Panc1 (cell line): ENCODE measurements at regions not wholly inside any gene's neighbourhood (a gene's known extent, or its start where the extent isn't known, plus 50 kb on each side); places are given as distances from the start of the nearest gene placed in this dataset.

Experiments
- POLR2AphosphoS5 ChIP-seq: IDR thresholded peaks from 2 replicates; pipeline ENCODE4 v1.6.1; 2012; ENCODE audit warnings: mild to moderate bottlenecking, low read depth, low read length, moderate library complexity
- TF ChIP-seq, protein P1 (sequence below): fragments of 450-650 bp; IDR thresholded peaks from 2 replicates; pipeline ENCODE4 v1.5.1; 2017; ENCODE audit warnings: mild to moderate bottlenecking
- TF ChIP-seq, protein P2 (sequence below), 2 experiments: IDR thresholded peaks; 2 replicates each; pipeline ENCODE4 v1.6.1; 2011 to 2012; ENCODE audit warnings: low read depth in 2 of 2, control low read depth in 1 of 2, low read length in 1 of 2, mild to moderate bottlenecking in 1 of 2, moderate library complexity in 1 of 2; ENCODE audit not compliant: insufficient read depth in 1 of 2

GRCh38 chr4:56732301-56732700, 51.2 kb upstream of the HOPX start:
- TF ChIP-seq, protein P1, sequence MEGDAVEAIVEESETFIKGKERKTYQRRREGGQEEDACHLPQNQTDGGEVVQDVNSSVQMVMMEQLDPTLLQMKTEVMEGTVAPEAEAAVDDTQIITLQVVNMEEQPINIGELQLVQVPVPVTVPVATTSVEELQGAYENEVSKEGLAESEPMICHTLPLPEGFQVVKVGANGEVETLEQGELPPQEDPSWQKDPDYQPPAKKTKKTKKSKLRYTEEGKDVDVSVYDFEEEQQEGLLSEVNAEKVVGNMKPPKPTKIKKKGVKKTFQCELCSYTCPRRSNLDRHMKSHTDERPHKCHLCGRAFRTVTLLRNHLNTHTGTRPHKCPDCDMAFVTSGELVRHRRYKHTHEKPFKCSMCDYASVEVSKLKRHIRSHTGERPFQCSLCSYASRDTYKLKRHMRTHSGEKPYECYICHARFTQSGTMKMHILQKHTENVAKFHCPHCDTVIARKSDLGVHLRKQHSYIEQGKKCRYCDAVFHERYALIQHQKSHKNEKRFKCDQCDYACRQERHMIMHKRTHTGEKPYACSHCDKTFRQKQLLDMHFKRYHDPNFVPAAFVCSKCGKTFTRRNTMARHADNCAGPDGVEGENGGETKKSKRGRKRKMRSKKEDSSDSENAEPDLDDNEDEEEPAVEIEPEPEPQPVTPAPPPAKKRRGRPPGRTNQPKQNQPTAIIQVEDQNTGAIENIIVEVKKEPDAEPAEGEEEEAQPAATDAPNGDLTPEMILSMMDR = no peak
- no peak for TF ChIP-seq POLR2AphosphoS5
- TF ChIP-seq, protein P2, sequence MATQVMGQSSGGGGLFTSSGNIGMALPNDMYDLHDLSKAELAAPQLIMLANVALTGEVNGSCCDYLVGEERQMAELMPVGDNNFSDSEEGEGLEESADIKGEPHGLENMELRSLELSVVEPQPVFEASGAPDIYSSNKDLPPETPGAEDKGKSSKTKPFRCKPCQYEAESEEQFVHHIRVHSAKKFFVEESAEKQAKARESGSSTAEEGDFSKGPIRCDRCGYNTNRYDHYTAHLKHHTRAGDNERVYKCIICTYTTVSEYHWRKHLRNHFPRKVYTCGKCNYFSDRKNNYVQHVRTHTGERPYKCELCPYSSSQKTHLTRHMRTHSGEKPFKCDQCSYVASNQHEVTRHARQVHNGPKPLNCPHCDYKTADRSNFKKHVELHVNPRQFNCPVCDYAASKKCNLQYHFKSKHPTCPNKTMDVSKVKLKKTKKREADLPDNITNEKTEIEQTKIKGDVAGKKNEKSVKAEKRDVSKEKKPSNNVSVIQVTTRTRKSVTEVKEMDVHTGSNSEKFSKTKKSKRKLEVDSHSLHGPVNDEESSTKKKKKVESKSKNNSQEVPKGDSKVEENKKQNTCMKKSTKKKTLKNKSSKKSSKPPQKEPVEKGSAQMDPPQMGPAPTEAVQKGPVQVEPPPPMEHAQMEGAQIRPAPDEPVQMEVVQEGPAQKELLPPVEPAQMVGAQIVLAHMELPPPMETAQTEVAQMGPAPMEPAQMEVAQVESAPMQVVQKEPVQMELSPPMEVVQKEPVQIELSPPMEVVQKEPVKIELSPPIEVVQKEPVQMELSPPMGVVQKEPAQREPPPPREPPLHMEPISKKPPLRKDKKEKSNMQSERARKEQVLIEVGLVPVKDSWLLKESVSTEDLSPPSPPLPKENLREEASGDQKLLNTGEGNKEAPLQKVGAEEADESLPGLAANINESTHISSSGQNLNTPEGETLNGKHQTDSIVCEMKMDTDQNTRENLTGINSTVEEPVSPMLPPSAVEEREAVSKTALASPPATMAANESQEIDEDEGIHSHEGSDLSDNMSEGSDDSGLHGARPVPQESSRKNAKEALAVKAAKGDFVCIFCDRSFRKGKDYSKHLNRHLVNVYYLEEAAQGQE (IDR thresholded peaks at IDR 0.05; ENCODE audit: insufficient read depth in 1 of 2, low read depth in 2 of 2, low read length in 1 of 2) = no peak
